A673 (cell line): ENCODE measurements at regions not wholly inside any gene's neighbourhood (a gene's known extent, or its start where the extent isn't known, plus 50 kb on each side); places are given as distances from the start of the nearest gene placed in this dataset.

Experiments used
- CTCF ChIP-seq: fragments of 300-800, 200-600 bp; sonication (generic); conservative IDR thresholded peaks from 2 replicates; pipeline ENCODE4 v1.5.1; 2017; ENCODE audit warnings: low read depth, mild to moderate bottlenecking, antibody characterized with exemption, low read length, moderate library complexity, mixed read lengths
- EZH2 ChIP-seq: fragments of 200-600 bp; sonication (generic); IDR thresholded peaks from 2 replicates; pipeline ENCODE4 v1.6.1; 2017; ENCODE audit warnings: borderline replicate concordance, low read depth, mild to moderate bottlenecking, mixed read lengths, antibody characterized with exemption, low read length; ENCODE audit not compliant: poor library complexity, severe bottlenecking

GRCh38 chr16:54370278-54371040 lies 83.9 kb upstream of the IRX3 start:
- TF ChIP-seq CTCF (no peak), EZH2 (no peak)
